Heart left ventricle (tissue), 13 donors: ENCODE measurements at regions not wholly inside any gene's neighbourhood (a gene's known extent, or its start where the extent isn't known, plus 50 kb on each side); places are given as distances from the start of the nearest gene placed in this dataset.

Source experiments
- POLR2A ChIP-seq, 2 donors: fragments of 450-650 bp; IDR thresholded peaks; one replicate each; pipeline ENCODE4 v1.6.1; 2017; ENCODE audit warnings: antibody characterized with exemption in 2 of 2, mild to moderate bottlenecking in 2 of 2, moderate library complexity in 2 of 2
- TF ChIP-seq, protein P1 (sequence below), 12 donors: fragments of 200-600 bp; sonication (generic) in 4 of 12; IDR thresholded peaks; one replicate each; pipeline versions ENCODE4 v1.5.0 to v1.8.0; 2018 to 2022; ENCODE audit warnings: antibody characterized with exemption in 12 of 12, mild to moderate bottlenecking in 5 of 12
- donor health status: ischemic (EF 13 %, LVEDD 7.1; RV severe dilation, severe dysfunction).
- donor health status: DM: no; HTN: yes; CAD: no.
- donor health status: DM: no; HTN: no; CAD: no.
- donor health status: ischemic (EF 25% LVEDD 6.9; RV normal size, moderate dysfunction).
- donor health status: ischemic (EF 25% LVEDD 5.7; RV mildly dilated, moderate dysfunction).
- donor health status: ischemic (EF 35%, LVEDD 5.7; RV mildly dilated, moderate dysfunction).
- donor health status: nonischemic (EF 11% LVEDD 7.7; RV severe dilation, severe dysfunction).
- donor health status: DM: yes; HTN: yes; CAD: no.
- donor health status: PGD.
- donor health status: ischemic (EF 29% LVEDD 5.4; RV normal size, mild dysfunction).
- donor health status: nonischemic (EF 23%, LVEDD 6.1; RV moderate dilation, normal function).

DNA sequence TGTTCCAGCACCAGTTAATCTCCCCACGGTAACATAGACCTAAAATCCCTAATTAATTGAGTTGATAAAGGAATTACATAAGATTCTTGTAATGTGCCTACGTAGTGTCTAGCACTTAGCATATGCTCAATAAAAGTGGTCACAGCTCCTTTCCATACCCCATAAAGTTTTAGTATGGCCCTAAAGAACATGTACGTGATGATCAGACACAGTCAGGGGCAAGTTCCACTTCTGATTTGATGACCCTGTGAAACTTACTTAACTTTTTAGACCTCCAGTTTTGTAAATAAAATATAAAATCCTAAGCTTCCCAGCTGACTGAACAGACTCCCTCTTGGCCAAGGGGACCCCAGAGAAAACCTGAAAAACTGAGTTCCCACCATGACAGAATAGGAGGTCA lies 391.3 kb upstream of the ERCC4 start:
- TF ChIP-seq, protein P1, sequence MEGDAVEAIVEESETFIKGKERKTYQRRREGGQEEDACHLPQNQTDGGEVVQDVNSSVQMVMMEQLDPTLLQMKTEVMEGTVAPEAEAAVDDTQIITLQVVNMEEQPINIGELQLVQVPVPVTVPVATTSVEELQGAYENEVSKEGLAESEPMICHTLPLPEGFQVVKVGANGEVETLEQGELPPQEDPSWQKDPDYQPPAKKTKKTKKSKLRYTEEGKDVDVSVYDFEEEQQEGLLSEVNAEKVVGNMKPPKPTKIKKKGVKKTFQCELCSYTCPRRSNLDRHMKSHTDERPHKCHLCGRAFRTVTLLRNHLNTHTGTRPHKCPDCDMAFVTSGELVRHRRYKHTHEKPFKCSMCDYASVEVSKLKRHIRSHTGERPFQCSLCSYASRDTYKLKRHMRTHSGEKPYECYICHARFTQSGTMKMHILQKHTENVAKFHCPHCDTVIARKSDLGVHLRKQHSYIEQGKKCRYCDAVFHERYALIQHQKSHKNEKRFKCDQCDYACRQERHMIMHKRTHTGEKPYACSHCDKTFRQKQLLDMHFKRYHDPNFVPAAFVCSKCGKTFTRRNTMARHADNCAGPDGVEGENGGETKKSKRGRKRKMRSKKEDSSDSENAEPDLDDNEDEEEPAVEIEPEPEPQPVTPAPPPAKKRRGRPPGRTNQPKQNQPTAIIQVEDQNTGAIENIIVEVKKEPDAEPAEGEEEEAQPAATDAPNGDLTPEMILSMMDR (IDR thresholded peaks at IDR 0.05) = no peak
- no peak for TF ChIP-seq POLR2A (IDR thresholded peaks at IDR 0.05)
